NT2/D1 (cell line): ENCODE measurements at regions not wholly inside any gene's neighbourhood (a gene's known extent, or its start where the extent isn't known, plus 50 kb on each side); places are given as distances from the start of the nearest gene placed in this dataset.
"Not testable (repeated sequence)": the region's sequence is repeated elsewhere in the genome, so short reads cannot be mapped to it uniquely, and the experiment has no call there.

Experiments used
- DNase-seq: peaks from one replicate; pipeline ENCODE4 v3.0.0-alpha.2; 2011; ENCODE audit warnings: low read depth, low spot score
- H3K27me3 ChIP-seq: 2 replicates; pipeline ENCODE4 v1.6.0; 2011; ENCODE audit warnings: mild to moderate bottlenecking; ENCODE audit not compliant: insufficient read length, insufficient read depth
- H3K36me3 ChIP-seq: 2 replicates; pipeline ENCODE4 v1.6.1; 2011; ENCODE audit warnings: mild to moderate bottlenecking, low read length, mixed read lengths; ENCODE audit not compliant: insufficient read depth, insufficient read length
- H3K4me1 ChIP-seq: 2 replicates; pipeline ENCODE4 v1.5.1; 2011; ENCODE audit not compliant: insufficient read depth, insufficient read length
- H3K4me3 ChIP-seq: 2 replicates; pipeline ENCODE4 v1.5.1; 2011; ENCODE audit warnings: low read depth; ENCODE audit not compliant: insufficient read length
- H3K9ac ChIP-seq: 2 replicates; pipeline ENCODE4 v1.6.0; 2011; ENCODE audit warnings: low read depth; ENCODE audit not compliant: insufficient read length
- H3K9me3 ChIP-seq: 2 replicates; pipeline ENCODE4 v1.5.1; 2011; ENCODE audit warnings: mild to moderate bottlenecking, low read length; ENCODE audit not compliant: insufficient read depth
- SUZ12 ChIP-seq: IDR thresholded peaks from 2 replicates; pipeline ENCODE4 v1.6.1; 2011; ENCODE audit not compliant: insufficient read length, insufficient read depth; ENCODE audit errors: extremely low read depth
- YY1 ChIP-seq: IDR thresholded peaks from 2 replicates; pipeline ENCODE4 v1.6.1; 2011; ENCODE audit not compliant: insufficient read length, insufficient read depth
- ZNF274 ChIP-seq: IDR thresholded peaks from 2 replicates; pipeline ENCODE4 v1.6.1; 2011; ENCODE audit warnings: mild to moderate bottlenecking, low read depth, low read length

GRCh38 chr1:95518310-95518709 is 284.3 kb downstream of the RWDD3 start:
- Histone ChIP-seq H3K4me3 (no peak overlapping the region), H3K36me3 (no peaks in the 10 kb centered on the region), H3K27me3 (no peaks in the 10 kb centered on the region), H3K4me1 (no peaks in the 10 kb centered on the region), H3K9me3 (no peaks in the 10 kb centered on the region; the same call in 1 of the 2 replicates), H3K9ac (no peak overlapping the region)
- no peak for DNase-seq
- TF ChIP-seq ZNF274 (no peak), YY1 (no peak), SUZ12 (no peak)

- TF ChIP-seq YY1, result no peak
- TF ChIP-seq ZNF274, result no peak
- no peak for TF ChIP-seq SUZ12
- Histone ChIP-seq H3K4me3 (no peak overlapping the region), H3K9ac (no peak overlapping the region), H3K27me3 (no peaks in the 10 kb centered on the region), H3K4me1 (no peaks in the 10 kb centered on the region), H3K9me3 (peaks cover 13% of the 10 kb centered on the region; the same call in 1 of the 2 replicates), H3K36me3 (no peaks in the 10 kb centered on the region)
- DNase-seq, result no peak
These were observed 286.4 kb downstream of the RWDD3 start for GRCh38 chr1:95520390-95520789.

- TF ChIP-seq YY1 (no peak), SUZ12 (no peak), ZNF274 (no peak)
- Histone ChIP-seq H3K27me3 (no peaks in the 10 kb centered on the region), H3K4me1 (no peaks in the 10 kb centered on the region), H3K9ac (no peak overlapping the region), H3K9me3 (no peaks in the 10 kb centered on the region), H3K4me3 (no peak overlapping the region), H3K36me3 (no peaks in the 10 kb centered on the region)
- no peak for DNase-seq
These were observed 298.3 kb downstream of the RWDD3 start for GRCh38 chr1:95532335-95532734.

GRCh38 chr1:95534985-95535384 is 301.0 kb downstream of the RWDD3 start:
- no peak for DNase-seq
- no peak overlapping the region for H3K9ac ChIP-seq
- H3K4me3 ChIP-seq, result no peak overlapping the region
- H3K27me3 ChIP-seq, result no peaks in the 10 kb centered on the region
- TF ChIP-seq YY1, result no peak
- H3K4me1 ChIP-seq, result no peaks in the 10 kb centered on the region
- H3K36me3 ChIP-seq, result no peaks in the 10 kb centered on the region
- H3K9me3 ChIP-seq, result 0 out of 2 replicates have a peak, but pooled peaks cover 8% of the 10 kb centered on the region

- H3K9me3 ChIP-seq, result 0 out of 2 replicates have a peak, but pooled peaks cover 8% of the 10 kb centered on the region
- H3K36me3 ChIP-seq, result no peaks in the 10 kb centered on the region
- H3K4me3 ChIP-seq, result no peak overlapping the region
- no peaks in the 10 kb centered on the region for H3K27me3 ChIP-seq
- no peaks in the 10 kb centered on the region for H3K4me1 ChIP-seq
- TF ChIP-seq ZNF274 (no peak), YY1 (no peak), SUZ12 (no peak)
- H3K9ac ChIP-seq, result no peak overlapping the region
- DNase-seq, result no peak
These were observed 301.6 kb downstream of the RWDD3 start for GRCh38 chr1:95535614-95536013.

GRCh38 chr1:95536501-95536900 is 302.5 kb downstream of the RWDD3 start:
- 0 out of 2 replicates have a peak, but pooled peaks cover 8% of the 10 kb centered on the region for H3K9me3 ChIP-seq
- H3K9ac ChIP-seq, result no peak overlapping the region
- H3K4me1 ChIP-seq, result no peaks in the 10 kb centered on the region
- no peaks in the 10 kb centered on the region for H3K27me3 ChIP-seq
- TF ChIP-seq SUZ12, result no peak
- no peak for TF ChIP-seq YY1
- no peak for TF ChIP-seq ZNF274
- no peak overlapping the region for H3K4me3 ChIP-seq
- DNase-seq, result no peak
- no peaks in the 10 kb centered on the region for H3K36me3 ChIP-seq

- Histone ChIP-seq H3K27me3 (no peaks in the 10 kb centered on the region), H3K4me1 (no peaks in the 10 kb centered on the region), H3K4me3 (no peak overlapping the region), H3K9ac (no peak overlapping the region), H3K9me3 (0 out of 2 replicates have a peak, but pooled peaks cover 8% of the 10 kb centered on the region), H3K36me3 (no peaks in the 10 kb centered on the region)
- DNase-seq, result no peak
- TF ChIP-seq YY1, result no peak
These were observed 303.2 kb downstream of the RWDD3 start for GRCh38 chr1:95537176-95537575.

GRCh38 chr1:95538242-95538641 is 304.2 kb downstream of the RWDD3 start:
- H3K36me3 ChIP-seq, H3K4me3 ChIP-seq, DNase-seq, H3K27me3 ChIP-seq, H3K4me1 ChIP-seq, H3K9ac ChIP-seq, H3K9me3 ChIP-seq: not testable (repeated sequence)
